ENCODE measurements at regions not wholly inside any gene's neighbourhood (a gene's known extent, or its start where the extent isn't known, plus 50 kb on each side); places are given as distances from the start of the nearest gene placed in this dataset.
A peak's percentile ranks its signal among the peaks of the same experiment; 100 is the strongest.
"Not testable (repeated sequence)": the region's sequence is repeated elsewhere in the genome, so short reads cannot be mapped to it uniquely, and the experiment has no call there.

DNA sequence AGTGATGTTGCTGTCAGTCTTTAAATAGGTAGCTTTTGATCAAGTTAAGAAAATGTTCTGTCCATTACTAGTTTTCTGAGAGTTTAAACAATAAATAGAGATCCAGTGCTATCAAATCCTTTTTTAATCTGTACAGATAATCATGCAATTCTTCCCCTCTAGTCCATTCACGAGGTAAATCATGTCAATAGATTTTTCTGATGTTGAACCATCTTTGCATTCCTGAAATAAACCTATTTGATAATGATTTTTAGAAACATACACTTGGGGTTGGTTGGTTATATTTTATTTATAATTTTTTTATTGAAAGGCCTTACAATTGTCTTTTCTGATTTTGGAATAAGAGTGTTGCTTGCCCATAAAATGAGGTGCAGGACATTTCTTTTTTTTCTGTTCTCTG is 95.0 kb downstream of the FAM53A start:
- DNase-seq: no peak

DNA sequence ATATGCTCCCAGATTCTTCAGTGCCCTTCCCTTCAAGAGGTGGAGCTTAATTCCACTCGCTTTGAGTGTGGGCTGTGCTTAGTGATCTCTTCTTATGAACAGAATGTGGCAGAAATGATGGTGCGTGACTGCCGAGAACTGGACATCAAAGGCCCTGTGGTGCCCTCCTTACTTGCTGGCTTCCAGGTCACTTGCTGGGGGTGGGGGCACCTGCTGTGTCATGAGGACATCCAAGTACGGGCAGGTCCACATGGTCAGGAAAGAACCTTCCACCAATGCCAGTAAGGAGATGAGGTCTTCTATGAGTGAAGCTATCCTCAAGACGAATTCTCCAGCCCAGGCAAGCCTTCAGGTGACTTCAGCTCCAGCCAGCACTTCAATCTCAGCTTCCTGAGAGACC is 95.8 kb downstream of the FAM53A start:
- DNase-seq: no peak

DNA sequence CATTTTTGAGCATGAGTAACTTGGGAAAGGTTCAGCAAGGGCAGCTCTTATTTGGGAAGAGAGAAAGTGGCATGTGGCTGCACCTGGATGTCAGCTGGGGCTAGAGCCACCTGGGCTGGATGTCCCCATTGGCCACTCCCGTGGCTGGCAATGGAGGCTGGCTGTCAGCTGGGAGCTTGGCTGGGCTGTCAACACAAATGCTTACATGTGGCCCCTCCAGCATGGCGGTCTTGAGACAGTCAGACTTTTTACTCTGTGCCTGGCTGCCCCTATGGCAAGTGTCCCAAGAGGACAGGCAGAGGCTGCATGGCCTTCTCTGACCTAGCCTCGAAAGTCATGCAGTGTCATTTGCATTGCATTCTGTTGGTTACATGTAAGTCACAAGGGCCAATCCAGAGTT is 99.6 kb downstream of the FAM53A start:
- no peak for DNase-seq

DNA sequence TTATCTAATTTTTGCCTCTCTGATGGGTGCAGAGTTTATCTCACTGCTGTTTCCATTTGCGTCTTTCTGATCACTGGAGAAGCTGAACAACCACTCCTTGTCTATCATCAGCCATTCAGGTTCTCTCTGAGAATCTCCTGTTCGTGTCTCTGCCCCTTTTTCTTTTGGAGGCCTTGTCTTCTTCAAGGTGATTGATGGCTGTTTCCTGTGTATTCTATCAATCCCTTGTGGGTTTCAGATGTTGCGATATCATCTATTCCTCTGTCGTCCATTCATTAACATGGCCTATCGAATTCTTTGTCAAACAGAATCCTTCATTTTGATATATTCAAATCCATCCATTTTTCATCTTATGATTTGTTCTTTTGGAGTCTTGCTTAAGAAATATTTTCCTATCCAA is 100.3 kb downstream of the FAM53A start:
- DNase-seq: no peak

DNA sequence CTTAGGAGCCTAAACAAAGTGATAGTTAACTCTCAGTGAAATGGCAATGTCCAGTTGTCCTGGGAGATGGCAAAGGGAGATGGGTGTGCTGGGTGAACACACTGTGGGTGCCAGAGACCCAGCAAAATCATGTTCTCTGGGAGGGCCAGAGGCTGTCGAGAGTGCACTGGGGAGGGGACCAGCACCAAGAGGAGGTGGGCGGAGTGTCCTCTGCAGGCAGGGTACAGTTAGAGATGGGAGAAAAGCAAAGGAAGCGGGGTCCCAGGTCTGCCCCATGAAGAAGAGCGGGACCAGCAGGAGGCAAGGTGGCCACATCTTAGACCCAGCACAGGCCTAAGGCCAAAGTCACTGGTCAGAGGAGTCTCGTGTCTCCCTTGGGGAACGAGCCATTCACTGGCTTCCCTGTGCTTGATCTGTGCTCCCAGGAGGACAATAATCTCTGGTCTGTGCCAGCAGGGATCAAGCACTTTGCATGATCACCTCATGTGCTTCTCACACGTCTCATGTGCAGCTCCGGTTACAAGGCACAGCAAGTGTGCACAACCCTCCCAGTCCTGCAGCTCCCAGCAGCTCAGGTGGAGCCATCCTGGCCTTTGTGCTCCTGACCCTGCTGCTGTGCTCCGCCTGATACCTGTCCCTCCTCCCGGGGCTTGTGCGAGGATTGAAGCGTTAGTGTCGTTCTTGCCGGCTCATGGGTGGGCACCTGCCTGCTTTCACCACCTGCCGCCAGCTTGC is 100.9 kb downstream of the FAM53A start:
- DNase-seq: no peak

DNA sequence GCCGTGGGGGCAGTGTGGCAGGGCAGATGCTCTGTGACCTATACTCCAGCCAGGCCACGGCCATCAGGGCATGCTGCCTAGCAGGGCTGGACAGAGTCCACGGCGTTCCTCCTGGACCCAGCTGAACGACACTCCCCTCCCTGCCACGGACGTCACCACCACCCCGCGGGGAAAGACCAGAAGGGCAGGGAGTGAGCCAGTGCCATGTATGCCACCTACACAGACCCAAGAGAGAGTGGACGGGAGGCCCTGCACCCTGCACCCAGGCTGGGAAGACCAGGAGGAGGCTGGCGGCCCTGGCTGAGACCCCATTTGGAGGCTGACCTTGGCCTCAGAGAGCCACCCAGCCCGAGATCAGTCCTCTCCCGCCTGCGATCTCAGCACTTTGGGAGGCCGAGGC is 101.9 kb downstream of the FAM53A start:
- no peak for DNase-seq

DNA sequence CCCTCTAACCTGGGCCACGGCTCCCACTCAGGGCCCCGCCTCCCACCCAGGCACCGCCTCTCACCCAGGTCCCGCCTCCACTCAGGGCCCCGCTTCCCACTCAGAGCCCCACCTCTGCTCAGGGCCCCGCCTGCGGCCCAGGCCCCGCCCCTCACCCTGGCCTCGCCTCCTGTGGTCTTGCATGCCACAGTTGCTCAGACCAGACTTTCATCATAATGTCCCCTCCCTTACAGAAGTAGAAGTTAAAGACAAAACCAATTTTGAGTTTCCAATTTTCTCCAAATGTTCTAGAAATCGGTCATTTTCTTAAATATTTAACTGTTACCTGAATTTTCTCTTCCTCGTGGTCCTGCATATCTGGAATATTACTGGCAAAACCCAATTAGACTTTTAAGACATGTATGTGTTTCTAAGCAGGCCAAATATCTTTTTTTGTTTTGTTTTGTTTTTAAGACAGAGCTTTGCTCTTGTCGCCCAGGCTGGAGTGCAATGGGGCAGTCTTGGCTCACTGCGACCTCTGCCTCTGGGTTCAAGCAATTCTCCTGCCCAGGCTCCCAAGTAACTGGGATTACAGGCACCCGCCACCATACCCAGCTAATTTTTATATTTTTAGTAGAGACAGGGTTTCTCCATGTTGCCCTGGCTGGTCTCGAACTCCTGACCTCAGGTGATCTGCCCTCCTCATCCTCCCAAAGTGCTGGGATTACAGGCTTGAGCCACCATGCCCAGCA is 102.8 kb downstream of the FAM53A start:
- DNase-seq: peak; percentile 62 to 79 (median 71)

DNA sequence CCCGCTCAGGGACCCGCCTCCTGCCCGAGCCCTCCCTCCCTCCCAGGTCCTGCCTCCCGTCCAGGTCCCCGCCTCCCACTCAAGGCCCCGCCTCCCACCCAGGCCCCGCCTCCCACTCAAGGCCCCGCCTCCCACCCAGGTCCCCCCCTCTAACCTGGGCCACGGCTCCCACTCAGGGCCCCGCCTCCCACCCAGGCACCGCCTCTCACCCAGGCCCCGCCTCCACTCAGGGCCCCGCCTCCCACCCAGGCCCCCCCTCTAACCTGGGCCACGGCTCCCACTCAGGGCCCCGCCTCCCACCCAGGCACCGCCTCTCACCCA is 103.5 kb downstream of the FAM53A start:
- not testable (repeated sequence) for DNase-seq

DNA sequence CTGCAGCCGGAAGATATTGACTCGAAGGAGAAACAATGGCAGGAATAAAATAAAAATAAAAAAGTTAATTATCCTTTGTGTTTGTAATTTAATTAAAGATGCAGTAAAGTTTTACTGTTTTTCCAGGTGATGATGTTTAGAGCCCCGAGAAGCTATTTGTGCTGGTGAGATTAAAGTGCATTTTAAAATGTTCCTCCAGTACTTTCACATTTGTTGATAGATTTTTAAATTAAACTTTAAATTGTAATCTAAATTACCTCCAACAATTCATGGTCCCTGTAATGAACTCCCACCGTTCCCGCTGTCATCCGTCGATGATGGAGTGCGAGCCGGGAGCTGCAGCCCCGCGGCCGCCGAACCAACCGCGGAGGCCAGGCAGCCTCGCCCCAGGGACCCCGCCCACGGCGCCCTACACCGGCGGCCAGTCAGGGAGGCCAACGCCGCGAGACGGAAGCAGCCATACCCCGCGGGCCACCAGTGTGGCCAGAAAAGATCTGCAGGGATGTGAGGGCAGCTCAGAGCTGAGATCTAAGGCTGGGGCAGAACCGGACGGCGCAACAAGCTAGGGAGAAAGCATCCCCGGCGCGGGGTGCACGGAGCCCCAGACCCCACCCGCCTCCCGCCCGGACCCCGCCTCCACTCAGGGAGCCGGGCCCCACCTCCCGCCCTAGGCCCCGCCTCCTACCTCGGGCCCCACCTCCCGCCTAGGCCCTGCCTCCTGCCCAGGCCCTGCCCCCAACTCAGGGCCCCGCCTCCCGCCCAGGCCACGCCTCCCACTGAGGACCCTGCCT is 104.0 kb downstream of the FAM53A start:
- peak; percentile 83 to 88 (median 86) for DNase-seq

DNA sequence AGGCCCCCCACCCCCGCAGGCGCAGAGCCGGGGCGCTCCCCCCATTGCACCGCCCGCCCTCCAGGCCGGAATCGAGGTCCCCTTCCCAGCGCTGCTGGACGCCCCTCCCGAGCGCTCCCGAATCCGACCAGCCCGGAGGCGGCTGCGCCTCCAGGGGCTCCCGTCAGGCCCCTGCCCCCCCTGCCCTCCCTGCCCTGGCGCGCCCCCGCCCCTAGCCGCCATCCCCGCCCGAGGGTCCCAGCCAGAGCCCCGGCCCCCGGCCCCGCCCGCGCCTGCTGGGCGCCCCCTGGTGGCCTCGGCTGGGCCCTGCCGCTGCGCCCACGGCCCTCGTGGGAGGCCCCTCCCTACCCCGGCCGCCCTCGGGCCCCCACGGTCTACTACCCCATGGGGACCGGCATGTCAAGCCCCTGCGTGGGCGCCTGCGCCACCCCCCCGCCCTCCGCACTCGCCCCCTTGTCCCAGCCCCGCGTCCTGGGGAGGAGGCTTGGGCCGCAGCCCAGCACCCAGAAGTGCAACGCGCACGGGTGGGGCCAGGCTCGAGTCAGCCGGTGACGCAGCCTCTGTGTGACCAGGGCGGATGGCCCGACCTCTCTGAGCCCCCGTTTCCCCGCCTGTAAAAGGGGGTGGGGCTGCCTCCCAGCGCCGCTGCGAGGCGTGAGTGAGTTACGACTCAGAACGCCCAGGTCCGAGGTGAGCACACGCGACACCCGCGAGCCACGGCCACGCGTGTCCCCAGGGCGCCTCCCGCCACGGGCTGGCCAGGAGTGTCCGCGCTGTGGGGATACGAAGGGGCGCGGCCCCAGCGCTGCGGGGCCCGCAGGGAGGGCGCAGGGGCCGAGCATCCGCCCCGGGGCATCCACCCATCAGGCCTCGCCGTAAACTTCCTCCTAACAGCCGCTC is 104.9 kb downstream of the FAM53A start:
- DNase-seq: peak; percentile 57 to 74 (median 66)

DNA sequence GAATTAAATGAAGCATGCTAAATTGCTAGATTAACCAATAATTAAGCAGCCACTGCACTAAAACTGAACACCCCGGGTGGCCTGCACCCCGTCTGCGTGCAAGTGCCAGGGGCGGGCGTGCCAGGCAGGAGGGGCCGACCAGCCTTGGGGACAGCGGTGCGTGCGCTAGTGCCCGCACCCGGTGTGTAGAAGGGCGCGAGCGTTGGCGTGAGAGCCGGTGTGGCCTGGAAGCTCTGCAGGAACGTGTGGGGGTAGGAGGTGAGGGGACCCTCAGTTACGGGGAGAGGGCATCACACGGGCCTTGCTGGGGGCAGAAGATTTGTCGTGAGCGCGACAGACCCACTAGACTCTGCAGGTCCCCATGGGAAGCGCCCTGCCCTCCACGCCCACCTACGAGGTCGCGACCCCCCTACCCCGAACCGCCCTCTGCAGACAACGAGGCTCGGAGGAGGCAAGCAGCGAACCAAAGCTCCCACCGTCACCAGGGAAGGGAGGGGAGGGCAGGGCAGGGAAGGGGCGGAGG is 105.8 kb downstream of the FAM53A start:
- no peak for DNase-seq

DNA sequence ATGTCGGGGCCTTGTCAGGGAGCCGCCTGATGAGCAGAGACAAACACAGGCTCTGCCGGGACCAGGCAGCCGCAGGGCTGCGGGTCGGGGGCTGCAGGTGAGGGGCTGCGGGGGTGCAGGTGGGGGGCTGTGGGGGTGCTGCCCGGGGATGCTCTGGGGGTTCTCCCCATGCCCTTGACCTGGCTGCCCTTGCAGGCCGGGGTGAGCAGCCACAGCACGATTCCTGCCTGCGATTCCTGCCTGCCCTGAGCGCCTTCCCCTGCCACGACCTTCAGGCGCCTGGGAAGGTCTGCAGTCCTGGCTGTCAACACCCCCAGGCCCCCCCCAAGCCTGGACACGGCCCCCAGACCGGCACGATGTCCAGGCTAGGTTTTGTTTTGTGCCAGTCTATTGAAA is 106.3 kb downstream of the FAM53A start:
- no peak for DNase-seq

DNA sequence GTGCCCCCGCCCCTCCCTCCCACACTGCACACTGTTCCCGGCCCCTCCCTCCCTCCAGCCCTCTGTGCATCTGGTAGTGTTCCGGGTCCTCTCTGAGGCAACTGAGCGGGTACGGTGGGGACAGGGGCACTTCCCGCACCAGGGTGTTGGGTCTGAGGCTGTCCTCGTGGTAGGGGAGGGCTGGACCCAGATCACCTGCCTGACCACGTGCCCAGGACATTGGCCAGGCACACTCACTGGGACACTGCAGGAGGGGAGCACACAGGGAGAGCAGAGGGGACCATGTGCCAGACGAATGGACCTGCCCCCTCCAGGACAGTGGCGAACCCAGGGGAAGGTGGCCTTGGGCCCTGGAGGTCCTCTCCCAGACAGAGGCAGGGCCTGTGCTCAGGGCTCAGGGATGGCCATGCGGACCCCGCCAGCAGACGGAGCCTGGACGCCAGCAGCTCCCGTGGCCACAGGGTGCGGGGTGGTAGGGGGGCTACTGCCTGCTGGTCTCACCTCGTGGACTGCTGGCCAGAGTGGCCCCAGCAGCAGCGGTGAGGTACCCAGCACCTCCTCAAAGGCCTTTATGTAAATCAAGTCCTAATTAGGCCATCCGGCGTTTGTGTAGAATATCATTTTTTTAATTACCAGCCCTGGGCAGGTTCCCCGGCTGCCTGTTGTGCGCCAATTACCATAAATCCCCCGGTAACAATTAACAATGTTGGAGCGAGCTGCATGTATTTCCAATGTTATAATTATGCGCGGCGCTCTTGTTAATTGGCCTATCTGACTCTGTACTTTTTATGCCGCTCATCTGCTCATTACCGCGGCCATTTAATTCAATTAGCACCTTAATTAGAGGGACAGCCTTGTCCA is 106.9 kb downstream of the FAM53A start:
- no peak for DNase-seq

DNA sequence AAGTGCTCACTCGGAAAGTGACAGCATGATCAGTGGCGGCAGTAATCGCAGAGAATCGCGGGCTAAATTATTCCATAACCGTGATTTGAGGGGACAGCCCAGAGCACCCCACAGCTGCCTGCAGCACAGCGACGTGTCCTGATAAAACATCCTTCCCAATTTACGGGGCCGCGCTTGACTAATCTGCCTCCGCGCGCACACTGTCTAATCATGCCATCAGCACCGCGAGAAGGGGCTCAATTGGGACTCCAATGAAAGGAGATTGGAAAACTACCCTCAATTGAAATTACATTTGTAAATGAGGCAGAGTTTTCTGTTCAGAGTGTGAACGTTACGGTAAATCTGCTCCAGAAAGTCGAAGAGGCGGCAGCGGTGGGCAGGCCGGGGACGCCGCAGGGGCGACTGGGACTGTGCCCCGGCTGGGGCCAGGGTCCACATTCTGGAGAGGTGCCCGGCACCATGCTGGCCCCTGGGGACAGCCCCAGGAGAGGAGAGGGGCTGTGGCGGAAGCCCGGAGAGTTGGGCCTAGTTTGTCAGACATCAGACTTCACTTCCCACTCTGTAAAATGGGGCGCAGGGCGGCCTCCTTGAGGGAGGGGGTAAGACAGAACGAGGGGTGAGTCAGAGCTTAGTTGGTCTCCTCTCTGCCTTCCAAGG is 107.7 kb downstream of the FAM53A start:
- no peak for DNase-seq

DNA sequence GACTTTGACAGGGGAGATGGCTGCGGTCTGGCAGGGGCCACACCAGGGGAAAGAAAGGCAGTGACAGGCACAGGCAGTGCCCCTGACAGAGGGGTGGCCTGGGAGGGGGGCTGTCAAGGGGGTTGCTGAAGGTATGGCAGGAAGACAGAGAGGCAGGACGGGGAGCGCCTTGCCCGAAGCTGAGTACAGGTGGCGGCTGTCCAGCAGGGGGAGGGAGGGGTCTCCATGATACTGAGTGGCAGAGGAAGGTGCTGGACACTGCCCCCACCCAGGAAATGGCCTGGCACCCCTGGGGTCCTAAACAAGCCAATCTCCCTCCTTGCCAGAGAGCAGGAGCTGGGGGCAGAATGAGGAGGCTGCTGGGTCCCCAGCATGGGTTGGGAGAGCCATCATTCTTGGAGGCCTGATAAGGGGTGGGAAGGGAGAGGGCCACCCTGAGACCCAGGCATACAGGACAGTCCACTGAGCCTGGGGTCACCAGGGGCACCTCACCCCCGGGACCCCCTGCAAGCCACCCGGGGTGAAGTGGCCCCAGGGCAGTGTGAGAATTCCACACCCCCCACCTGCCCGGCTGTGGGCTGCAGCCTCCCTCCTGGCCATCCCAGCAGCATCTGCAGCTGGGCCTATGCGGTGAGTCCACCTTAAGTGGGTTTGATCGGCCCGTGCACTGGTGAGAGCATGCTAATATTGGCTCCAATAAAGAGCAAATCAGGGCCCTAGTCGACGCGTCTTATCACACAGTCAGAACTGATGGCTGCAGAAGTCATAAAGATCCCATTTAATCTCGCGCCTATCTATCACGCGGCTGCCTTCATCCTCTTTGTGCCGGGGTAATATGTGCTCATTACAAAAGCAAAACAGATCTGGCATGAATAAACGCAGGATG is 108.5 kb downstream of the FAM53A start:
- DNase-seq: no peak

DNA sequence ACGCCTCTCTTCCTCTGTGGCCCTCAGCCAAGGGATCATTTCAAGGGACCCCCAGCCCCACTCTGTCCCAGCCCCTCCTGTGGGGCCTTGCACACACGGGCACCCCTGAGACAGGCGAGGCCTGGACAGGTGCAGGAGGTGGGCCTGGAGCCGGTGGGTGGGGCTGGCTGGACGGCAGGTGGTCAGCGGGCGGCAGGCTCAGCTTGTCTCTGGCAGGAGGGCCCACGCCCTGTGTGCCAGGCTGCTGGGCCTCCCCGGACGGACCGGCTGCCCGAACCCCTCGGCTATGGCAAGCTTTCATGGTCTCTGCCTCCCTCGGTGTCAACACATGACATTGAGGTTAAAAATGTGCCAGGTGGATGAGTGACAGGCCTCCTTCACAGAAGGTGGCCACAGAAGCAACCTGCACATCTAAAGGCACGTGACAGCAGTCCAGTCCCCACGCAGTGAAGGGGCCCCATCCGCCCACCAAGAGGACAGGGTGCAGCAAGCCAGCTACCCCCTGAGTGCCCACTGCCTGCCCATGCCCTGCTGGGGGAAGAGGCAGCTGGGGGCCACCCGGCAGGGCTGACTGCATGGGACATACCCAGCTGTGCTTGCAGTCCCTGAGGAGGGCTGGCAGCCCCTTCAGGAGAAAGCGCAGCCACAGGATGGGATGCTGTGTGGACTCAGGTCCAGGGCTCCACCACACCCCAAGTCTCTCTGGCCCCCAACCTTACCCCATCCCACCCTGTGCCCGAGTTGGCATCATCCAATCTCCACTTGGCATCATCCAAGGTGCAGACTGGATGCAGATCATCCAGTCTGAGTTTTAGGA is 109.3 kb downstream of the FAM53A start:
- DNase-seq: no peak

DNA sequence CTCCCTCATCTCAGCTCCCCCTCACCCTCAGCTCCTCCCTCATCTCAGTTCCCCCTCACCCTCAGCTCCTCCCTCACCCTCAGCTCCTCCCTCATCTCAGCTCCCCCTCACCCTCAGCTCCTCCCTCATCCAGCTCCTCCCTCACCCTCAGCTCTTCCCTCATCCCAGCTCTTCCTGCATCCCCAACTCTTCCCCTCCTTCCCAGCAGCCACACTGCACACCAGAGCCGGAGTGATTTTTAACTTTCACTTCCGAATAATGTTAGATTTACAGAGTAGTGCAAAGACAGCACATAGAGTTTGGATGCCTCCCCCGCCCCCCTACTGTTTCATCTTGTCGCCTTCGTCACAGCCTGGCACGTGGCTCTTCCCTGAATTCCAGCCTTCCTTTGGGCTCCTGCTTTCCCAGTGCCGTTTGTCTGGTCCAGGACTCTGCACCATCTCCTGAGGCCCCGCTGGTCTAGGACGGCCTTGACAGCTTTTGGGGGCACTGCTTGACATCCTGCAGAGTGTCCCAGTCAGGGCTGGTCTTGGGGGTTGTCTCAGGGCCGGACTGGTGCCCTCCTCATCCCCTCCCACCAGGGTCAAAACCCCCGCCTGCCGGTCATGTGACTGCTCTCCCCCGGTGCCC is 110.2 kb downstream of the FAM53A start:
- DNase-seq: no peak

DNA sequence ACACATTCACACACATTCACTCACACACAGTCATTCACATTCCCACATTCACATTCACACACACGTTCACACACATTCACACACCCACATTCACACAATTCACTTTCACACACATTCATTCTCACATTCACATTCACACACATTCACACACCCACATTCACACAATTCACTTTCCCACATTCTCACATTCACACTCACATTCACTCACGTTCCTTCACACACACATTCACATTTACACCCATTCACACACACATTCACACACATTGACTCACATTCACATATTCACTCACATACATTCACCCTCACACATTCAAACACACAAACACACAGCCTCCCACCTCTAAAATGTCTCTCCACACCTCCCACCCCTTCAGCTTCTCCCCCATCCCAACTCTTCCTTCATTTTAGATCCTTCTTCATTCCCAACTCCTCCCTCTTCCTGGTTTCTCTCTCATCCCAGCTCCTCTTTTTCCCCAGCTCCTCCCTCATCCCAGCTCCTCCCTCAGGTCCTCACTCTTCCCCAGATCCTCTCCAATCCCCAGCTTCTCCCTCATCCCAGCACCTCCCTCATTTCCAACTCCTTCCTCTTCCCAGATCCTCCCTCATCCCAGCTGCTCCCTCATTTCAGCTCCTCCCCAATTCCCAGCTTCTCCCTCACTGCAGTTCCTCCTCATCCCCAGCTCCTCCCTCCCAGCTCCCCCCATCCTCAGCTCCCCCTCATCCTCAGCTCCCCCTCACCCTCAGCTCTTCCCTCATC is 111.0 kb downstream of the FAM53A start:
- DNase-seq: no peak
